Astrocyte of the hippocampus (primary cell): ENCODE measurements at regions not wholly inside any gene's neighbourhood (a gene's known extent, or its start where the extent isn't known, plus 50 kb on each side); places are given as distances from the start of the nearest gene placed in this dataset.

Experiments
- DNase-seq: peaks from one replicate; pipeline ENCODE4 v3.0.0; 2011; ENCODE audit warnings: low read depth, low spot score

- DNase-seq, result no peak
Measured at GRCh38 chr11:92753161-92753560, 216.3 kb upstream of the MTNR1B start.

GRCh38 chr11:92758241-92758780 is 211.1 kb upstream of the MTNR1B start:
- DNase-seq, result peak; percentile 26

DNA sequence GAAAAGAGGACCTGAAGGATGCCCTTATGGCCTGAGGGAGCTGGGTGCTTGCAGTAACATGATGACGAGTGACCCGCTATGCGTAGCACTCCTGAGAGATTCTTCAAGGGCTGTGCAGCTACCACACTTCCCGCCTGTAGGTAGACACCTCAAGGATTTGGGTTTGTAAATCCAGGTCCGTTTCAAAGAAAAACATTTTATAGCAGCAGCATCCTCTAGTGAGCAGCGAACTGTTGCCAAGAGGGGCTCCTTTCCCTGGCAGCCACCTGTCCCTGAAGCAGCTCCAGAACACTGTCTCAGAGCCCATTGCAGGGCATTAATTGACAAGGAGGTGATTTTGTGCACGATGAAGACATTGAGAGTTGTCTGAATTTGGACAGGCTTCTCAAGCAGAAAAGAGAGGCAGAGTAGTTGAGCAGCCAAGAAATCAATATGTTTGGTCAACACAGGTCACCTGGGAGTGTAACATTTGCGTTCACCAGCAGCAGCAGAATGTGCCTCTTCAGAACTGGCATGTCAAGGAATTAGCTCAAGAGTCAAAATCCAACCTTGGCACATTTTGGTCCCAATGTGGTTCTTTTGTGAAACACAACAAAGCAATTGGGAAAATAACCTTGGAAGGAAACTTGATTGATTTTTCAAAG is 209.8 kb upstream of the MTNR1B start:
- DNase-seq, result no peak

GRCh38 chr11:92762121-92762540 is 207.3 kb upstream of the MTNR1B start:
- no peak for DNase-seq

- DNase-seq, result no peak
Measured at GRCh38 chr11:92763336-92763735, 206.1 kb upstream of the MTNR1B start.

GRCh38 chr11:92764128-92764527 is 205.3 kb upstream of the MTNR1B start:
- DNase-seq, result no peak

DNA sequence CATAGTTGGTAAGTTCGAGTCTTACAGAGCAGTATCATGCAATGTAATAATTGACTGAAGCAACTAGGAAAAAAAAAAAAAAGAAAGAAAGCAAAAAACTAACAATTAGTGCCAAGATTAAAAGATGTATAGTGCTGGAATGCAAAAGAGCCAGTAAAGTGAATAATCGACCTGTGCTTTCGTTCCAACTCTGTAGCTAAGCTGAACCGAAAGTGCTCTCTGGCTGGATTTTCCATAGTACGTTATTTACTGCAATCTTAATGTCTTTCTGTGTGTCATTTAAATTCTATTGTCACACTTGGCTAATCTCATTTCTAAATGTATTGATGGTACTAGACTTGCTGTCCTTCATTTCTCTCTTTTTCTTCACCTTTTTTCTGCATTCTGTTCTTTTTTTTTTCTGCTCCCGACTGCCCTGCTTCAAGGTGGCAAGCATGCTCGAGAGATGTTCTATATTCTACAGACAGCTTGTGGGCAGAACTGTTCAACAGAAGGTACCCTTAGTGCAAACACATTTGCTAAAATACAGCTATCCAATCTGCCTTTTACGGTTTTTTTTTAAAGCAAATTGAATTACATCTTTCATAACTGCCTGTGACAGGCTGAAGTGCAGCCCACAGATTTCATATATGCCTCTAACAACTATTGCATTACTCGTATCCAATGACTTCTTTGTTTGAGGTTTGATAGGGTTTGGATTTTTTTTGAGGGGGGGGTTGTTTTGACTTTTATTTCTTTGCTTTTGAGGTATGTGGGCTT is 204.2 kb upstream of the MTNR1B start:
- no peak for DNase-seq

DNA sequence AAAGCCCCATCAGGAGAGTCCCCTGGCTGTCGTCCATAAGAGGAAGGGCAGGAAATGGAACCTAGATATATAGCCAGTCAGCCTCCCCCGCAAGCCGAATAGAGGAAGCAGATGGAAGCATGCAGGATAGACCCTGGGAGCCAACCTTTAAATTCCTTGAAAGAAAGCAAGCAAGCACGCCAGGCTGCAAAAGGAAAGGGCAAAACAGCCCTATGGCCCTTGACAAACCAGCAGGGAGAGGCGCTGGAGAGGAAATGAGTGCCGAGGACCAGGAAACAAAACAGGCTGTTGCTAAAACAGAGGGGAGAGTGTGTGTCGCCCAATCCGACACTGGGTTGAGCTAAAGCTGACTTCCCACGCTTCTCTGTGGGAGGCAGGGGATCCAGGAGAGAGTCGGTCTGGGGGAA is 203.5 kb upstream of the MTNR1B start:
- DNase-seq, result peak; percentile 26

GRCh38 chr11:92766698-92767097 is 202.8 kb upstream of the MTNR1B start:
- no peak for DNase-seq

GRCh38 chr11:92767416-92767815 is 202.0 kb upstream of the MTNR1B start:
- no peak for DNase-seq

DNA sequence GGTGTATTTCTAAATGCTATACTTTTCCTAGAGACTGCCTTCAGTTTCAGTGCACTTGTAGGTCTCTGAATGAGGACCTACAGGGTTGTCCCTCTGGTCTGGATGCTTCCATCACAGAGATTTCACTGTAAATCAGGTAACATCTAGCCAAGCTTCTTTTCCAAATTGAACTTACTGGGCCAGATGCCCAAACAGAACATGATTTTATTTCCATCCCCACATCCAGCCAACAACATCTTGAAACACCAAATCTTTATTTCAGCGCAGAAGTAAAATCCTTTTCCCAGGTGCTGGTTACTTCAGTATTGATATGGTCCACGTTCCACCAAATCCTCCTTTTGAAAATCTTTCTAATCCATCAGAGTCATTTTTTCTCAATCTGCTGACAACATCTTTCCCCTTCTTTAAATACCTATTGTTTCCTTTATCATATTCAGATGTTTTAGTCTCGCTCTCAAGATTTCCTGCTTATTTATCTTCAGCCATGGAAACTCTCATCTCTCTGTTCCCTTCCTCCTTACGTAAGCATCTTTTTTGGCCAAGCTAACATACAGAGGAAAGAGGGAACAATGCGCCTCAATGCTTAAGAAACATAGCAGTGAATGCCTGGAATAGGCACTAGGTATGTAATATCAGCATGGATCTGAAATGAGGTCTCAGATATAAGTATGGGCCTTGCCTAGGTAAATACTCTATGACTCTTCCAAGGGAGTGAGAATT is 201.2 kb upstream of the MTNR1B start:
- no peak for DNase-seq

- DNase-seq, result no peak
Measured at GRCh38 chr11:92769112-92769511, 200.3 kb upstream of the MTNR1B start.

DNA sequence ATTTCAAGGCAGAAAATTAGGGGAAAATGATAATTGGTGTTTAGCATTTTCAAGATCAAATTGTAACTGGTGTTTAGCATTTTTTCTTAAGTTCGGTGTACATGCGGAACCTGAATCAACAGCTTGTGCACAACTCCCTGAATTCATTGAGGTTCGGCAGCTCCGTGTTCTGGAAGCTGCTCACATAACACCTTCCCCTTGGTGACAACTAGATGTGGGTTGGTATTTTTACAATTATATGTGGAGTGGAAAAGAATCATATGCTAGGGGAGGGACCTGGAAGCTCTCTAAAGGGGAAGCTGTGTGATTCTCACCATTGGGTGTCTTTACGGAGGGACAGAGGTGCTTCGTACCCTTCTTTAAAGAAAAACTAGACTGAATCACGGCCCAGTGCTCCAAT is 199.0 kb upstream of the MTNR1B start:
- no peak for DNase-seq

- DNase-seq, result no peak
Measured at GRCh38 chr11:92770981-92771380, 198.5 kb upstream of the MTNR1B start.

GRCh38 chr11:92771701-92772100 is 197.8 kb upstream of the MTNR1B start:
- no peak for DNase-seq

- DNase-seq, result no peak
Measured at GRCh38 chr11:92775003-92775676, 194.3 kb upstream of the MTNR1B start.

DNA sequence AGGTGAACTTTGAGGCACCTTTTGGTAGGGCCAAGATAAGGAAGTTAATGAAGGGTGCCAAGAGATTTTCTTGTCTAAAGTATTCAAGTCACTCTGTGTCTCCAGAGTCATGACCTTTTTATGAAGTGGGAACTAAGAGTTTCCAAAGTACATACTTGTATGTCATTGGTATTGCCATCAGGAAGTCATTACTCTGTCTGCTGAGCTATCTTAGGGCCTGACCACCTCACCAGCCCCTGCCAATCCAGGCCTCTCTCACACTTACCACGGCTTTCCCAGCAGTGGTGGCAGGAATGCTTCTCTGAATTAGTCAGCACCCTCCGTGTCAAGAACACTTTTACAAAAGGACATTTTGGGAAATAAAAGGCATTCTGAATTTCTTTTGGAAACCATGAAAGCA is 192.8 kb upstream of the MTNR1B start:
- DNase-seq, result peak; percentile 87

DNA sequence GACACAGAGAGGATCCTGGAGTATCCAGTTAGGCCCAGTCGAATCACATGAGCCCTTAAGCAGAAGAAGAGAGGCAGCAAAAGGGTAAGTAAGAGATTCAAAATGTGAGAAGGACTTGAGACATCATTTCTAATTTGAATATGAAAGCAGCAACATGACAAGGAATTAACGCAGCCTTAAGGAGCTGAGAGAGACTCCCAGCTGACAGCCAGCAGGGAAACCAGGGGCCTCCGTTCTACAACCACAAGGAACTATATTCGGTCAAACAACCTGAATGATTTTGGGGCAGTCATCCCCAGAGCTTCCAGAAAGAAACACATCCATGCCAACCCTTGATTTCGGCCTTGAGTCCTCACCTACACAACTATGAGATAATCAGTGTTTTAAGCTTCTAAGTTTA is 189.7 kb upstream of the MTNR1B start:
- no peak for DNase-seq

DNA sequence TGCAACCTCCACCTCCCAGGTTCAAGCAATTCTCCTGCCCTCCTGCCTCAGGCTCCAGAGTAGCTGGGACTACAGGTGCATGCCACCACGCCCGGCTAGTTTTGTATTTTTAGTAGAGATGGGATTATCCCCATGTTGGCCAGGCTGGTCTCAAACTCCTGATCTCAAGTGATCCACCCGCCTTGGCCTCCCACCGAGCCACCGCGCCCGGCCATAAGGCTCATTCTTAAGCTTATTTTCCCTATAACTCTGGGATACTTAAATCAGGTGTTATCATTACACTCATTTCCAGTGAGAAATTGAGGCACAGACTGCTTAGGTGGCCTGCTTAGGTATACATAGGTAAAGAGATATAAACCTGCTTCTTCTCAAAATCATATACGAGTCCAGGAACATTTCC is 188.3 kb upstream of the MTNR1B start:
- no peak for DNase-seq

- peak; percentile 27 for DNase-seq
Measured at GRCh38 chr11:92782806-92783205, 186.6 kb upstream of the MTNR1B start.

- DNase-seq, result peak; percentile 60
Measured at GRCh38 chr11:92784331-92784730, 185.1 kb upstream of the MTNR1B start.

- DNase-seq, result no peak
Measured at GRCh38 chr11:92787638-92788037, 181.8 kb upstream of the MTNR1B start.
